ENCODE measurements at regions not wholly inside any gene's neighbourhood (a gene's known extent, or its start where the extent isn't known, plus 50 kb on each side); places are given as distances from the start of the nearest gene placed in this dataset.

GRCh38 chr2:196362973-196363549 lies 191.7 kb upstream of the STK17B start:
- no peak overlapping the region for H3K4me3 ChIP-seq (ENCODE audit: low read depth, poor library complexity, severe bottlenecking)
- DNase-seq (ENCODE audit: low spot score in 2 of 2) = no peak
- intact Hi-C loops (cut with DNase I; ENCODE audit: low total_unique reads) = no loop called here
- 89 to 93% methylated on average over 2 of the region's 2 CpGs for WGBS, 2 donors
- TF ChIP-seq CTCF (IDR thresholded peaks at IDR 0.05) (no peak), POLR2A (IDR thresholded peaks at IDR 0.05) (no peak)

DNA sequence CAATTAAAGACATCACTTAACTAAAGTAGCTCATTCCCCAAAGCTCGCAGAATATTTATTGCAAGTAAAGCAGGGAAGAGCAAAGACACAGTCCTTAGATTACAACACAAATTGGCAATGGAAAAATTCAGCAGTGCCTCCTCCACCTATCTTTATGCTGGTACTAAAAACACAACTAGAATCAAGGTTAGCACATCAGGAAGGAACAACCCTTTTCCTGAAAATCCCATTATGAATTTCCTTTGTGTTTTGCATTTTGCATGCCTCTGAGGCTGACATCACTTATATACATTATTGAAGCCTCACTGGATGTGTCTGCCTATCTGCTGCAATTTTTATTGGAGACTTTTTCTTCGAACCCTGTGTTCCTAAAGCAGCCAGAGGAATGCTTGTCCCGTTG lies 193.8 kb upstream of the STK17B start:
- no peak for DNase-seq (ENCODE audit: low spot score in 2 of 2)
- H3K4me3 ChIP-seq (ENCODE audit: low read depth, poor library complexity, severe bottlenecking) = no peak overlapping the region
- intact Hi-C loops (cut with DNase I; ENCODE audit: low total_unique reads) = no loop called here
- WGBS, 2 donors = 81 to 82% methylated on average over 3 of the region's 3 CpGs
- TF ChIP-seq CTCF (IDR thresholded peaks at IDR 0.05) (no peak), POLR2A (IDR thresholded peaks at IDR 0.05) (no peak)

- WGBS, 2 donors = 81 to 87% methylated on average over 1 of the region's 1 CpG
- H3K4me3 ChIP-seq (ENCODE audit: low read depth, poor library complexity, severe bottlenecking) = no peak overlapping the region
- intact Hi-C loops (cut with DNase I; ENCODE audit: low total_unique reads) = no loop called here
- DNase-seq (ENCODE audit: low spot score in 2 of 2) = no peak
- TF ChIP-seq CTCF (IDR thresholded peaks at IDR 0.05) (no peak), POLR2A (IDR thresholded peaks at IDR 0.05) (no peak)
These were observed 194.5 kb upstream of the STK17B start for GRCh38 chr2:196365923-196366322.

DNA sequence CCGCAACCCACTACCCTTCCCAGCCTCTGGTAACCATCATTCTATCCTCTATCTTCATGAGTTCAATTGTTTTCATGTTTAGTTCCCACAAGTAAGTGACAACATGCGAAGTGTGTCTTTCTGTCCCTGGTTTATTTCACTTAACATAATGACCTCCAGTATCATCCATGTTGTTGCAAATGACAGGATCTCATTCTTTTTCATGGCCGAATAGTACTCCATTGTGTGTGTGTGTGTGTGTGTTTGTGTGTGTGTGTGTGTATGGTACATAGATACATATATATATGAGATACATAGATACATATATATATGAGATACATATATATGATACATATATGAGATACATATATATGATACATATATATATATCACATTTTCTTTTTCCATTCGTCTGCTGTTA lies 196.3 kb upstream of the STK17B start:
- no peak overlapping the region for H3K4me3 ChIP-seq (ENCODE audit: low read depth, poor library complexity, severe bottlenecking)
- DNase-seq (ENCODE audit: low spot score in 2 of 2) = no peak
- TF ChIP-seq CTCF (IDR thresholded peaks at IDR 0.05) = no peak
- no peak for TF ChIP-seq POLR2A (IDR thresholded peaks at IDR 0.05)
- 97 to 98% methylated on average over 4 of the region's 4 CpGs for WGBS, 2 donors
- intact Hi-C loops (cut with DNase I; ENCODE audit: low total_unique reads) = no loop called here

DNA sequence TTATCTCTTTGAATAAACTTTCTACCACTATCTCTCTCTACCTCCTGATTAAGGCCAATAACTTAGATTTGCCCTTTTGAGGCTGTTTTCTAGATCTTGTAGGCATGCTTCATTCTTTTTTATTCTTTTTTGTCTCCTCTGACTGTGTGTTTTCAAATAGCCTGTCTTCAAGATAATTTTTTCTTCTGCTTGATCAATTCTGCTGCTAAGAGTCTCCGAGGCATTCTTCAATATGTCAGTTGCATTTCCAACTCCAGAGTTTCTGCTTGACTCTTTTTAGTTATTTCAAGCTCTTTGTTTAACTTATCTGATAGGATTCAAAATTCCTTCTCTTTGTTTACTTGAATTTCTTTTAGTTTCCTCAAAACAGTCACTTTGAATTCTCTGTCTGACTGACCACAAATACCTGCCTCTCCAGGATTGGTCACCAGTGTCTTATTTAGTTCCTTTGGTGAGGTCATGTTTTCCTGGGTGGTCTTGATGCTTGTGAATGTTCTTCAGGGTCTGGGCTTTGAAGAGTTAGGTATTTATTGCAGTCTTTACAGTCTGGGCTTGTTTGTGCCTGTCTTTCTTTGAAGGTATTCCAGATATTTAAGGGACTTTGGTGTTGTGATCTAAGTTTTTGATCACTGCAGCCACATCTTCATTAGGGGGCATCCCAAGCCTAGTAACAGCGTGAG lies 197.3 kb upstream of the STK17B start:
- TF ChIP-seq POLR2A (IDR thresholded peaks at IDR 0.05) (no peak), CTCF (IDR thresholded peaks at IDR 0.05) (no peak)
- no peak overlapping the region for H3K4me3 ChIP-seq (ENCODE audit: low read depth, poor library complexity, severe bottlenecking)
- DNase-seq (ENCODE audit: low spot score in 2 of 2) = no peak
- 91 to 92% methylated on average over 2 of the region's 2 CpGs for WGBS, 2 donors
- intact Hi-C loops (cut with DNase I; ENCODE audit: low total_unique reads) = no loop called here

- H3K4me3 ChIP-seq (ENCODE audit: low read depth, poor library complexity, severe bottlenecking) = no peak overlapping the region
- WGBS, 2 donors = 65 to 82% methylated on average over 1 of the region's 1 CpG
- DNase-seq (ENCODE audit: low spot score in 2 of 2) = no peak
- TF ChIP-seq POLR2A (IDR thresholded peaks at IDR 0.05) (no peak), CTCF (IDR thresholded peaks at IDR 0.05) (no peak)
- intact Hi-C loops (cut with DNase I; ENCODE audit: low total_unique reads) = no loop called here
These were observed 198.6 kb upstream of the STK17B start for GRCh38 chr2:196369967-196370366.

All from lower leg skin (tissue), 4 donors.